Parathyroid adenoma (tissue), 2 donors: ENCODE measurements at regions not wholly inside any gene's neighbourhood (a gene's known extent, or its start where the extent isn't known, plus 50 kb on each side); places are given as distances from the start of the nearest gene placed in this dataset.
"Not testable (repeated sequence)": the region's sequence is repeated elsewhere in the genome, so short reads cannot be mapped to it uniquely, and the experiment has no call there.

Experiments
- H2AFZ ChIP-seq: fragments of 300-600 bp; sonication (generic); one replicate; pipeline ENCODE4 v1.7.0; 2017; ENCODE audit warnings: antibody characterized with exemption, mild to moderate bottlenecking
- H3K27ac ChIP-seq: fragments of 300-600 bp; sonication (generic); one replicate; pipeline ENCODE4 v1.7.0; 2017
- H3K27me3 ChIP-seq: fragments of 300-600 bp; sonication (generic); one replicate; pipeline ENCODE4 v1.7.0; 2017; ENCODE audit warnings: low read length; ENCODE audit not compliant: control insufficient read depth, insufficient read depth
- H3K36me3 ChIP-seq: fragments of 300-600 bp; sonication (generic); one replicate; pipeline ENCODE4 v1.7.0; 2017; ENCODE audit warnings: low read length; ENCODE audit not compliant: control insufficient read depth, insufficient read depth
- H3K4me1 ChIP-seq: fragments of 300-600 bp; sonication (generic); one replicate; pipeline ENCODE4 v1.7.0; 2017; ENCODE audit warnings: control low read depth
- H3K4me2 ChIP-seq: fragments of 300-600 bp; sonication (generic); one replicate; pipeline ENCODE4 v1.7.0; 2017; ENCODE audit warnings: low read length
- H3K4me3 ChIP-seq: fragments of 300-600 bp; sonication (generic); one replicate; pipeline ENCODE4 v1.7.0; 2017; ENCODE audit warnings: low read depth, low read length
- H3K79me2 ChIP-seq: fragments of 300-600 bp; sonication (generic); one replicate; pipeline ENCODE4 v1.7.0; 2017; ENCODE audit warnings: control low read depth
- H3K9ac ChIP-seq: fragments of 300-600 bp; sonication (generic); one replicate; pipeline ENCODE4 v1.7.0; 2017; ENCODE audit warnings: mild to moderate bottlenecking
- H3K9me3 ChIP-seq: fragments of 300-600 bp; sonication (generic); one replicate; pipeline ENCODE4 v1.7.0; 2017; ENCODE audit warnings: low read length; ENCODE audit not compliant: control insufficient read depth
- TF ChIP-seq, protein P1 (sequence below): fragments of 300-600 bp; sonication (generic); IDR thresholded peaks from one replicate; pipeline ENCODE4 v1.7.0; 2017; ENCODE audit warnings: antibody characterized with exemption, mild to moderate bottlenecking
- donor health status: primary hyperparathyroidism.

DNA sequence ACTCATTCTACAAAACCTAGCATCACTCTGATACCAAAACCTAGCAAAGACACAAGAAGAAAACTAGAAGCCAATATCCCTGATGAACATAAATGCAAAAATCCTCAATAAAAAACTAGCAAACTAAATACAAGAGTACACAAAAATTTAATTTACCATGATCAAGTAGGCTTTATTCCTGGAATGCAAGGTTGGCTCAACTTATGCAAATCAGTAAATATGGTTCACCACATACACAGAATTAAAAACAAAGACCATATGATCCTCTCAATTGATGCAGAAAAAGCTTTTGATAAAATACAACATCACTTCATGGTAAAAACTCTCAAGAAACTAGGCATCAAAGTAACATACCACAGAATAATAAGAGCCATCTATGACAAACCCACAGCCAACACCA lies 188.3 kb downstream of the ETAA1 start:
- no peaks in the 10 kb centered on the region for H3K4me1 ChIP-seq
- no peak overlapping the region for H3K27ac ChIP-seq
- TF ChIP-seq, protein P1, sequence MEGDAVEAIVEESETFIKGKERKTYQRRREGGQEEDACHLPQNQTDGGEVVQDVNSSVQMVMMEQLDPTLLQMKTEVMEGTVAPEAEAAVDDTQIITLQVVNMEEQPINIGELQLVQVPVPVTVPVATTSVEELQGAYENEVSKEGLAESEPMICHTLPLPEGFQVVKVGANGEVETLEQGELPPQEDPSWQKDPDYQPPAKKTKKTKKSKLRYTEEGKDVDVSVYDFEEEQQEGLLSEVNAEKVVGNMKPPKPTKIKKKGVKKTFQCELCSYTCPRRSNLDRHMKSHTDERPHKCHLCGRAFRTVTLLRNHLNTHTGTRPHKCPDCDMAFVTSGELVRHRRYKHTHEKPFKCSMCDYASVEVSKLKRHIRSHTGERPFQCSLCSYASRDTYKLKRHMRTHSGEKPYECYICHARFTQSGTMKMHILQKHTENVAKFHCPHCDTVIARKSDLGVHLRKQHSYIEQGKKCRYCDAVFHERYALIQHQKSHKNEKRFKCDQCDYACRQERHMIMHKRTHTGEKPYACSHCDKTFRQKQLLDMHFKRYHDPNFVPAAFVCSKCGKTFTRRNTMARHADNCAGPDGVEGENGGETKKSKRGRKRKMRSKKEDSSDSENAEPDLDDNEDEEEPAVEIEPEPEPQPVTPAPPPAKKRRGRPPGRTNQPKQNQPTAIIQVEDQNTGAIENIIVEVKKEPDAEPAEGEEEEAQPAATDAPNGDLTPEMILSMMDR = no peak
- no peaks in the 10 kb centered on the region for H3K36me3 ChIP-seq
- H3K4me2 ChIP-seq = no peak overlapping the region
- H3K79me2 ChIP-seq = no peaks in the 10 kb centered on the region
- H3K9me3 ChIP-seq = no peaks in the 10 kb centered on the region
- no peak overlapping the region for H3K9ac ChIP-seq
- no peak overlapping the region for H2AFZ ChIP-seq
- no peak overlapping the region for H3K4me3 ChIP-seq
- H3K27me3 ChIP-seq = no peaks in the 10 kb centered on the region

DNA sequence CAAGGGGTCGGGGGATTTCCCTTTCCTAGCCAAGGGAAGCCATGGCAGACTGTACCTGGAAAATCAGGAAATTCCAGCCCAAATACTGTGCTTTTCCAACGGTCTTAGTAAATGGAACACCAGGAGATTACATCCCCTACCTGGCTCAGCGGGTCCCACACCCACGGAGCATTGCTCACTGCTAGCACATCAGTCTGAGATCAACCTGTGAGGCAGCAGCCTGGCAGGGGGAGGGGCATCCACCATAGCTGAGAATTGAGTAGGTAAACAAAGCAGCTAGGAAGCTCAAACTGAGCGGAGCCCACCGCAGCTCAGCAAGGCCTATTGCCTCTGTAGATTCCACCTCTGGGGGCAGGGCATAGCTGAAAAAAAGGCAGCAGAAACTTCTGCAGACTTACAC lies 192.0 kb downstream of the ETAA1 start:
- not testable (repeated sequence) for H2AFZ ChIP-seq, H3K27ac ChIP-seq, H3K9ac ChIP-seq, H3K4me3 ChIP-seq, H3K9me3 ChIP-seq, H3K4me2 ChIP-seq, H3K4me1 ChIP-seq, H3K79me2 ChIP-seq, H3K36me3 ChIP-seq, H3K27me3 ChIP-seq

DNA sequence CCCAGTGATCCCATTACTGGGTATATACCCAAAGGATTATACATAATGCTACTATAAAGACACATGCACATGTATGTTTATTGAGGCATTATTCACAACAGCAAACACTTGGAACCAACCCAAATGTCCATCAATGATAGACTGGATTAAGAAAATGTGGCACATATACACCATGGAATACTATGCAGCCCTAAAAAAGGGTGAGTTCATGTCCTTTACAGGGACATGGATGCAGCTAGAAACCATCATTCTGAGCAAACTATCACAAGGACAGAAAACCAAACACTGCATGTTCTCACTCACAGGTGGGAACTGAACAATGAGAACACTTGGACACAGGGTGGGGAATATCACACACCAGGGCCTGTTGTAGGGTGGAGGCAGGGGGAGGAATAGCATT lies 197.4 kb downstream of the ETAA1 start:
- H3K79me2 ChIP-seq, H3K36me3 ChIP-seq, H3K27ac ChIP-seq, H3K4me2 ChIP-seq, H3K9ac ChIP-seq, H2AFZ ChIP-seq, H3K4me3 ChIP-seq, H3K27me3 ChIP-seq, H3K4me1 ChIP-seq, H3K9me3 ChIP-seq: not testable (repeated sequence)

DNA sequence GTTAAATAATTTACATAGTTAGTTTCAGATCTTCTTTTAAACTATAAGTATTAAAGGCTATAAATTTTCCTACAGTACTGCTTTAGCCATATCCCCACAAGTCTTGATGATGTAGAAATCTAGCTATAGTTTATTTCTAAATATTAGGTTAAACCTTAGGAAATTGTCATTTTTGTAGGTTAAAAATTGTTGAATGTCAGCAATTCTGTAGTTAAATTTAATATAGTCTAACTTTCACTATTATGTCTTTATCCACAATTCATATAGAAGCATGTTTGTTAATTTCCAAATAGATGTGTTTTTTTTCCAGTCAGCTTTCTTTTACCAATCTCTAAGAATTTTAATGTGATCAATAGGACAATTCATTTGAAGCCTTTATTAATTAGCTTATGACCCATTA lies 199.7 kb downstream of the ETAA1 start:
- H3K36me3 ChIP-seq = no peaks in the 10 kb centered on the region
- no peaks in the 10 kb centered on the region for H3K27me3 ChIP-seq
- no peak overlapping the region for H3K27ac ChIP-seq
- no peak overlapping the region for H3K4me2 ChIP-seq
- H3K9ac ChIP-seq = no peak overlapping the region
- H2AFZ ChIP-seq = no peak overlapping the region
- TF ChIP-seq, protein P1 = no peak
- H3K9me3 ChIP-seq = no peaks in the 10 kb centered on the region
- H3K79me2 ChIP-seq = no peaks in the 10 kb centered on the region
- no peaks in the 10 kb centered on the region for H3K4me1 ChIP-seq
- no peak overlapping the region for H3K4me3 ChIP-seq

- Histone ChIP-seq H3K9me3 (no peaks in the 10 kb centered on the region), H3K4me2 (no peak overlapping the region), H3K27me3 (no peaks in the 10 kb centered on the region), H3K4me3 (no peak overlapping the region), H2AFZ (no peak overlapping the region), H3K27ac (no peak overlapping the region), H3K36me3 (no peaks in the 10 kb centered on the region), H3K4me1 (no peaks in the 10 kb centered on the region), H3K9ac (no peak overlapping the region), H3K79me2 (no peaks in the 10 kb centered on the region)
- TF ChIP-seq, protein P1 = no peak
Measured at GRCh38 chr2:67599561-67599960, 202.4 kb downstream of the ETAA1 start.

- Histone ChIP-seq H3K79me2 (no peaks in the 10 kb centered on the region), H3K27me3 (no peaks in the 10 kb centered on the region), H3K9me3 (no peaks in the 10 kb centered on the region), H3K9ac (no peak overlapping the region), H3K36me3 (no peaks in the 10 kb centered on the region), H2AFZ (no peak overlapping the region), H3K4me3 (no peak overlapping the region), H3K27ac (no peak overlapping the region), H3K4me2 (no peak overlapping the region), H3K4me1 (no peaks in the 10 kb centered on the region)
- TF ChIP-seq, protein P1 = no peak
Measured at GRCh38 chr2:67600222-67600871, 203.2 kb downstream of the ETAA1 start.
